ENCODE measurements at regions not wholly inside any gene's neighbourhood (a gene's known extent, or its start where the extent isn't known, plus 50 kb on each side); places are given as distances from the start of the nearest gene placed in this dataset.

DNA sequence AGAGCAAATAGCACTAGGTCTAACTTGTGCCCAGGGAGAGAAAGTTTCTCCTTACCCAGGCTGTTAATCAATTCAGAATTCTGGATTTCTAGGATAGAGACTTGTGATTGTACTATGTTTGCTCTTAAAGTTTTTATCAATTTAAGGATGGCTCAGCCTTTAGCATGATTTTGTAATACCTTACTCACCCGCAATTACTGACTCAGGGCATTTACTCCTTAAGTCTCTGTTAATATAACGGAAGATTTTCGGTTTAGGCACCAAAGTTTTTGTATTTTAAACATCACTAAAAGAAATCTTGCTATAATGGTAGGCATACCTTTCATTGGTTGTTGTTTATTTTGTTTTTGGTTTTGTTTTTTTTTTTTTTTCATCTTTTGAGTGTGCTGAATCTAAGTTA, 358.2 kb downstream of the RBM43 start:
- CTCF ChIA-PET: no interaction called here

DNA sequence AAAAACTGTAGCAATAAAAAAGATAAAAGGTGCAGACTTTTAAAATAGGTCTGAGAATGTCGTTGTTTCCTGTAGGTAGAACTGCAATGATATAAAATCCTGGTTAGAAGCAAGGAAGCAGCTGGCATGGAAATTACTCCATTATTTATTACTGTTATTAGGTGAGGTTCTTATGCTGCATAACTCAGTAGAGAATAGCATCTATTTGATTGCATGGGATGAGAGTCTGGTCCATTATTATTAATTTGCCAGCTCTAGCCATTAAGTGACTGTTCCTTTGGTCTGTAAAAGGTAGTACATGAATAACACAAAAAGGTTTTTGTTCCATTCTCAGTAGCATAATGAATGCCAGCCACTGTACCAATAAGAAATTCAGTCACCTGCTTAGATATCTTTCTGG, 358.6 kb downstream of the RBM43 start:
- Histone ChIP-seq H3K27ac (ENCODE audit: low read length) (no peak overlapping the region), H3K36me3 (ENCODE audit: control insufficient read depth, insufficient read depth, low read length) (no peaks in the 10 kb centered on the region), H3K4me3 (ENCODE audit: low read depth in 2 of 2, low read length in 2 of 2) (no peak overlapping the region), H3K9me3 (ENCODE audit: control insufficient read depth, insufficient read depth, low read depth, low read length) (0 out of 2 replicates have a peak, but pooled peaks cover 3% of the 10 kb centered on the region), H3K4me1 (ENCODE audit: control insufficient read depth, insufficient read depth, low read length) (no peaks in the 10 kb centered on the region), H3K27me3 (ENCODE audit: control insufficient read depth, insufficient read depth, low read length) (no peaks in the 10 kb centered on the region)
- ChIA-PET POLR2A (no interaction called here), CTCF (no interaction called here)
- in situ Hi-C loops (cut with HindIII; ENCODE audit: low pct_unique_long_range_greater_than_20kb, low sequenced_read_pairs) (no loop called here), intact Hi-C loops (cut with micrococcal nuclease; ENCODE audit: unreplicated experiment) (no loop called here)
- no TSS peak for BruUV-seq (replicated peaks)
- ATAC-seq (no peak), DNase-seq (ENCODE audit: low read depth, low spot score) (no peak)
- TF ChIP-seq, protein P1, sequence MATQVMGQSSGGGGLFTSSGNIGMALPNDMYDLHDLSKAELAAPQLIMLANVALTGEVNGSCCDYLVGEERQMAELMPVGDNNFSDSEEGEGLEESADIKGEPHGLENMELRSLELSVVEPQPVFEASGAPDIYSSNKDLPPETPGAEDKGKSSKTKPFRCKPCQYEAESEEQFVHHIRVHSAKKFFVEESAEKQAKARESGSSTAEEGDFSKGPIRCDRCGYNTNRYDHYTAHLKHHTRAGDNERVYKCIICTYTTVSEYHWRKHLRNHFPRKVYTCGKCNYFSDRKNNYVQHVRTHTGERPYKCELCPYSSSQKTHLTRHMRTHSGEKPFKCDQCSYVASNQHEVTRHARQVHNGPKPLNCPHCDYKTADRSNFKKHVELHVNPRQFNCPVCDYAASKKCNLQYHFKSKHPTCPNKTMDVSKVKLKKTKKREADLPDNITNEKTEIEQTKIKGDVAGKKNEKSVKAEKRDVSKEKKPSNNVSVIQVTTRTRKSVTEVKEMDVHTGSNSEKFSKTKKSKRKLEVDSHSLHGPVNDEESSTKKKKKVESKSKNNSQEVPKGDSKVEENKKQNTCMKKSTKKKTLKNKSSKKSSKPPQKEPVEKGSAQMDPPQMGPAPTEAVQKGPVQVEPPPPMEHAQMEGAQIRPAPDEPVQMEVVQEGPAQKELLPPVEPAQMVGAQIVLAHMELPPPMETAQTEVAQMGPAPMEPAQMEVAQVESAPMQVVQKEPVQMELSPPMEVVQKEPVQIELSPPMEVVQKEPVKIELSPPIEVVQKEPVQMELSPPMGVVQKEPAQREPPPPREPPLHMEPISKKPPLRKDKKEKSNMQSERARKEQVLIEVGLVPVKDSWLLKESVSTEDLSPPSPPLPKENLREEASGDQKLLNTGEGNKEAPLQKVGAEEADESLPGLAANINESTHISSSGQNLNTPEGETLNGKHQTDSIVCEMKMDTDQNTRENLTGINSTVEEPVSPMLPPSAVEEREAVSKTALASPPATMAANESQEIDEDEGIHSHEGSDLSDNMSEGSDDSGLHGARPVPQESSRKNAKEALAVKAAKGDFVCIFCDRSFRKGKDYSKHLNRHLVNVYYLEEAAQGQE (IDR thresholded peaks at IDR 0.05; ENCODE audit: insufficient read depth in 1 of 2, low read depth in 2 of 2, low read length in 1 of 2): no peak
- TF ChIP-seq, protein P2, sequence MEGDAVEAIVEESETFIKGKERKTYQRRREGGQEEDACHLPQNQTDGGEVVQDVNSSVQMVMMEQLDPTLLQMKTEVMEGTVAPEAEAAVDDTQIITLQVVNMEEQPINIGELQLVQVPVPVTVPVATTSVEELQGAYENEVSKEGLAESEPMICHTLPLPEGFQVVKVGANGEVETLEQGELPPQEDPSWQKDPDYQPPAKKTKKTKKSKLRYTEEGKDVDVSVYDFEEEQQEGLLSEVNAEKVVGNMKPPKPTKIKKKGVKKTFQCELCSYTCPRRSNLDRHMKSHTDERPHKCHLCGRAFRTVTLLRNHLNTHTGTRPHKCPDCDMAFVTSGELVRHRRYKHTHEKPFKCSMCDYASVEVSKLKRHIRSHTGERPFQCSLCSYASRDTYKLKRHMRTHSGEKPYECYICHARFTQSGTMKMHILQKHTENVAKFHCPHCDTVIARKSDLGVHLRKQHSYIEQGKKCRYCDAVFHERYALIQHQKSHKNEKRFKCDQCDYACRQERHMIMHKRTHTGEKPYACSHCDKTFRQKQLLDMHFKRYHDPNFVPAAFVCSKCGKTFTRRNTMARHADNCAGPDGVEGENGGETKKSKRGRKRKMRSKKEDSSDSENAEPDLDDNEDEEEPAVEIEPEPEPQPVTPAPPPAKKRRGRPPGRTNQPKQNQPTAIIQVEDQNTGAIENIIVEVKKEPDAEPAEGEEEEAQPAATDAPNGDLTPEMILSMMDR (IDR thresholded peaks at IDR 0.05): no peak
- TF ChIP-seq TCF7L2 (IDR thresholded peaks at IDR 0.05; ENCODE audit: low read depth, low read length) (no peak), POLR2AphosphoS5 (IDR thresholded peaks at IDR 0.05; ENCODE audit: low read depth, low read length) (no peak), SIN3A (IDR thresholded peaks at IDR 0.05; ENCODE audit: borderline replicate concordance, insufficient read depth, low read depth, low read length) (no peak)

More for the DNA sequence above, 358.2 kb downstream of the RBM43 start:
- BruUV-seq (replicated peaks): no TSS peak
- TF ChIP-seq SIN3A (IDR thresholded peaks at IDR 0.05; ENCODE audit: borderline replicate concordance, insufficient read depth, low read depth, low read length): no peak
- no peak for TF ChIP-seq TCF7L2 (IDR thresholded peaks at IDR 0.05; ENCODE audit: low read depth, low read length)
- TF ChIP-seq, protein P2 (IDR thresholded peaks at IDR 0.05): no peak
- TF ChIP-seq, protein P1 (IDR thresholded peaks at IDR 0.05; ENCODE audit: insufficient read depth in 1 of 2, low read depth in 2 of 2, low read length in 1 of 2): no peak
- TF ChIP-seq POLR2AphosphoS5 (IDR thresholded peaks at IDR 0.05; ENCODE audit: low read depth, low read length): no peak
- Histone ChIP-seq H3K27me3 (ENCODE audit: control insufficient read depth, insufficient read depth, low read length) (no peaks in the 10 kb centered on the region), H3K4me1 (ENCODE audit: control insufficient read depth, insufficient read depth, low read length) (no peaks in the 10 kb centered on the region), H3K36me3 (ENCODE audit: control insufficient read depth, insufficient read depth, low read length) (no peaks in the 10 kb centered on the region), H3K4me3 (ENCODE audit: low read depth in 2 of 2, low read length in 2 of 2) (no peak overlapping the region), H3K9me3 (ENCODE audit: control insufficient read depth, insufficient read depth, low read depth, low read length) (0 out of 2 replicates have a peak, but pooled peaks cover 3% of the 10 kb centered on the region), H3K27ac (ENCODE audit: low read length) (no peak overlapping the region)
- intact Hi-C loops (cut with micrococcal nuclease; ENCODE audit: unreplicated experiment): no loop called here
- POLR2A ChIA-PET: no interaction called here
- DNase-seq (ENCODE audit: low read depth, low spot score) (no peak), ATAC-seq (no peak)
- in situ Hi-C loops (cut with HindIII; ENCODE audit: low pct_unique_long_range_greater_than_20kb, low sequenced_read_pairs): no loop called here
